Lower leg skin (tissue), 3 donors: ENCODE measurements at regions not wholly inside any gene's neighbourhood (a gene's known extent, or its start where the extent isn't known, plus 50 kb on each side); places are given as distances from the start of the nearest gene placed in this dataset.

Experiments used
- CTCF ChIP-seq, 3 donors: fragments of 450-650 bp; IDR thresholded peaks; one replicate each; pipeline ENCODE4 v1.5.1; 2016; ENCODE audit warnings: antibody characterized with exemption in 3 of 3, mild to moderate bottlenecking in 3 of 3, moderate library complexity in 2 of 3
- POLR2A ChIP-seq, 2 donors: fragments of 450-650 bp; IDR thresholded peaks; one replicate each; pipeline ENCODE4 v1.6.1; 2016 to 2017; ENCODE audit warnings: antibody characterized with exemption in 2 of 2, mild to moderate bottlenecking in 1 of 2, moderate library complexity in 1 of 2

DNA sequence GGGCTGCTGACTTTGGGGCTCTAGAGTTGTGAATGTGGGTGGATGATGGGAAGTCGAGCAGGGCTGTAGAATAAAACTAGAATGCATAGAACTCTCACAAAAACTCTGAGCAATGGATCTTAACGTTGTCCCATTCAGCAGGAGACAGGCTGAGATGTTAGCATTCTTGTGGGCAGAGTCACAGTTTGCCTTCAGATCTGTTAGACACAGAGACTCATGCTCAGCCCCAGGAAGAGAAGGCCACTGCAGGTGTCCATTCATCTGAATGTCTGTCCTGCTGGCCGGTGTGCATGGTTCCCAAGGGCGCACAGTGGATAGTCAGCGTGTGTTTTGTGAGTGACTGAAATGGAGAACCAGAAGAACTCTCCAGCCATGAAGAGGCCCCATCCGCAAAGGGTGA, 111.3 kb downstream of the TSN start:
- TF ChIP-seq POLR2A (IDR thresholded peaks at IDR 0.05), result no peak
- TF ChIP-seq CTCF (IDR thresholded peaks at IDR 0.05), result no peak
